SK-N-SH treated with all-trans-retinoic acid at 6 μM for 48 hours (cell line): ENCODE measurements at regions not wholly inside any gene's neighbourhood (a gene's known extent, or its start where the extent isn't known, plus 50 kb on each side); places are given as distances from the start of the nearest gene placed in this dataset.

ENCODE experiments used
- ARNTL ChIP-seq: fragments of 450-650 bp; formaldehyde crosslinking; IDR thresholded peaks from 2 replicates; pipeline ENCODE4 v1.5.0; 2020; ENCODE audit warnings: low read depth, mild to moderate bottlenecking, moderate library complexity, borderline replicate concordance
- SNAI2 ChIP-seq: fragments of 250-450 bp; sonication (Bioruptor Pico); IDR thresholded peaks from 2 replicates; pipeline ENCODE4 v1.5.0; 2020; ENCODE audit warnings: mild to moderate bottlenecking, moderate library complexity
- ZNF70 ChIP-seq: fragments of 450-650 bp; formaldehyde crosslinking; IDR thresholded peaks from 2 replicates; pipeline ENCODE4 v1.5.0; 2020; ENCODE audit warnings: mild to moderate bottlenecking, moderate library complexity
- TF ChIP-seq, protein P1 (sequence below): fragments of 250-450 bp; sonication (Bioruptor Pico); IDR thresholded peaks from 2 replicates; pipeline ENCODE4 v1.5.0; 2020; ENCODE audit warnings: mild to moderate bottlenecking, moderate library complexity

GRCh38 chr7:25727446-25727845 lies 424.6 kb upstream of the NFE2L3 start:
- TF ChIP-seq, protein P1, sequence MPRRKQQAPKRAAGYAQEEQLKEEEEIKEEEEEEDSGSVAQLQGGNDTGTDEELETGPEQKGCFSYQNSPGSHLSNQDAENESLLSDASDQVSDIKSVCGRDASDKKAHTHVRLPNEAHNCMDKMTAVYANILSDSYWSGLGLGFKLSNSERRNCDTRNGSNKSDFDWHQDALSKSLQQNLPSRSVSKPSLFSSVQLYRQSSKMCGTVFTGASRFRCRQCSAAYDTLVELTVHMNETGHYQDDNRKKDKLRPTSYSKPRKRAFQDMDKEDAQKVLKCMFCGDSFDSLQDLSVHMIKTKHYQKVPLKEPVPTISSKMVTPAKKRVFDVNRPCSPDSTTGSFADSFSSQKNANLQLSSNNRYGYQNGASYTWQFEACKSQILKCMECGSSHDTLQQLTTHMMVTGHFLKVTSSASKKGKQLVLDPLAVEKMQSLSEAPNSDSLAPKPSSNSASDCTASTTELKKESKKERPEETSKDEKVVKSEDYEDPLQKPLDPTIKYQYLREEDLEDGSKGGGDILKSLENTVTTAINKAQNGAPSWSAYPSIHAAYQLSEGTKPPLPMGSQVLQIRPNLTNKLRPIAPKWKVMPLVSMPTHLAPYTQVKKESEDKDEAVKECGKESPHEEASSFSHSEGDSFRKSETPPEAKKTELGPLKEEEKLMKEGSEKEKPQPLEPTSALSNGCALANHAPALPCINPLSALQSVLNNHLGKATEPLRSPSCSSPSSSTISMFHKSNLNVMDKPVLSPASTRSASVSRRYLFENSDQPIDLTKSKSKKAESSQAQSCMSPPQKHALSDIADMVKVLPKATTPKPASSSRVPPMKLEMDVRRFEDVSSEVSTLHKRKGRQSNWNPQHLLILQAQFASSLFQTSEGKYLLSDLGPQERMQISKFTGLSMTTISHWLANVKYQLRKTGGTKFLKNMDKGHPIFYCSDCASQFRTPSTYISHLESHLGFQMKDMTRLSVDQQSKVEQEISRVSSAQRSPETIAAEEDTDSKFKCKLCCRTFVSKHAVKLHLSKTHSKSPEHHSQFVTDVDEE (CRISPR knock-in tag) = no peak
- TF ChIP-seq ZNF70 (CRISPR knock-in tag) (no peak), SNAI2 (CRISPR knock-in tag) (no peak), ARNTL (CRISPR knock-in tag) (no peak)
